ENCODE measurements at regions not wholly inside any gene's neighbourhood (a gene's known extent, or its start where the extent isn't known, plus 50 kb on each side); places are given as distances from the start of the nearest gene placed in this dataset.

- Histone ChIP-seq H3K9me3 (replicated peaks; ENCODE audit: control insufficient read depth, insufficient read depth, low read length) (no peaks in the 10 kb centered on the region), H3K27ac (ENCODE audit: control insufficient read depth, insufficient read depth) (no peak overlapping the region), H2AFZ (ENCODE audit: control insufficient read depth, low read depth, low read length) (no peak overlapping the region), H3K4me3 (no peak overlapping the region), H3K4me1 (ENCODE audit: control insufficient read depth, insufficient read depth, low read length) (no peaks in the 10 kb centered on the region), H3K9ac (ENCODE audit: control insufficient read depth, insufficient read depth, low read length) (no peak overlapping the region), H3K36me3 (ENCODE audit: control insufficient read depth in 2 of 2, insufficient read depth in 2 of 2, low read length in 1 of 2) (no peaks in the 10 kb centered on the region), H3K79me2 (ENCODE audit: control insufficient read depth, insufficient read depth, low read length) (no peaks in the 10 kb centered on the region), H3K27me3 (replicated peaks in 1 of 2; ENCODE audit: control insufficient read depth in 2 of 2, insufficient read depth in 2 of 2, low read length in 1 of 2) (no peaks in the 10 kb centered on the region), H4K20me1 (ENCODE audit: control insufficient read depth, insufficient read depth) (no peaks in the 10 kb centered on the region), H3K4me2 (ENCODE audit: control insufficient read depth, insufficient read depth) (no peak overlapping the region)
- WGBS (ENCODE audit: insufficient coverage, insufficient replicate concordance, low lambda C conversion rate, missing lambda C conversion rate): 2% methylated on average over 2 of the region's 2 CpGs
- POLR2A ChIA-PET: no interaction called here
- DNase-seq (ENCODE audit: low read depth, low spot score) (no peak), ATAC-seq (no peak), FAIRE-seq (no peak)
- CTCF ChIA-PET: no interaction called here
- BruUV-seq (replicated peaks): no TSS peak
- intact Hi-C loops (cut with micrococcal nuclease; ENCODE audit: unreplicated experiment) (no loop called here), in situ Hi-C loops (cut with MboI) (no loop called here)
- RAD21 ChIA-PET (ENCODE audit: unreplicated experiment): no interaction called here
- SMC1A ChIA-PET (ENCODE audit: uncharacterized antibody, unreplicated experiment): no interaction called here
- no peak for TF ChIP-seq REST (IDR thresholded peaks at IDR 0.05; ENCODE audit: low read depth, low read length)
- no peak for TF ChIP-seq POLR2A (IDR thresholded peaks at IDR 0.05; ENCODE audit: low read depth, low read length)
- no peak for TF ChIP-seq RAD51 (IDR thresholded peaks at IDR 0.05)
- TF ChIP-seq KLF5 (IDR thresholded peaks at IDR 0.05; ENCODE audit: partially characterized antibody): no peak
- no peak for TF ChIP-seq SMAD1 (IDR thresholded peaks at IDR 0.05; ENCODE audit: low read depth, partially characterized antibody)
- TF ChIP-seq IRF4 (IDR thresholded peaks at IDR 0.05; ENCODE audit: low read depth, low read length): no peak
- no peak for TF ChIP-seq CHD2 (IDR thresholded peaks at IDR 0.05; ENCODE audit: borderline replicate concordance, low read depth, low read length)
- no peak for TF ChIP-seq MTA3 (IDR thresholded peaks at IDR 0.05; ENCODE audit: borderline replicate concordance, low read length)
- no peak for TF ChIP-seq E2F8 (IDR thresholded peaks at IDR 0.05; ENCODE audit: low read depth, partially characterized antibody)
- TF ChIP-seq CREB1 (IDR thresholded peaks at IDR 0.05; ENCODE audit: low read depth): no peak
- TF ChIP-seq SUZ12 (IDR thresholded peaks at IDR 0.05; ENCODE audit: unreplicated experiment): no peak
Measured at GRCh38 chr4:135739354-135739753, 1537.8 kb upstream of the PABPC4L start.
